Dermis microvascular lymphatic vessel endothelial cell (primary cell): ENCODE measurements at regions not wholly inside any gene's neighbourhood (a gene's known extent, or its start where the extent isn't known, plus 50 kb on each side); places are given as distances from the start of the nearest gene placed in this dataset.

Experiments used
- DNase-seq, 2 donors: peaks; one replicate each; pipeline versions ENCODE4 v3.0.0 to v3.0.0-alpha.2; 2010; ENCODE audit warnings: low read depth in 2 of 2

- no peak for DNase-seq
Measured at GRCh38 chr4:182048871-182049270, 194.3 kb upstream of the TENM3 start.

- no peak for DNase-seq
Measured at GRCh38 chr4:182056866-182057265, 186.3 kb upstream of the TENM3 start.

GRCh38 chr4:182062458-182062857 is 180.7 kb upstream of the TENM3 start:
- DNase-seq = no peak

- DNase-seq = no peak
Measured at GRCh38 chr4:182062936-182063335, 180.3 kb upstream of the TENM3 start.

- no peak for DNase-seq
Measured at GRCh38 chr4:182063651-182064050, 179.6 kb upstream of the TENM3 start.

GRCh38 chr4:182065255-182065654 is 177.9 kb upstream of the TENM3 start:
- no peak for DNase-seq

- no peak for DNase-seq
Measured at GRCh38 chr4:182066037-182066436, 177.2 kb upstream of the TENM3 start.

GRCh38 chr4:182067828-182068227 is 175.4 kb upstream of the TENM3 start:
- no peak for DNase-seq

- no peak for DNase-seq
Measured at GRCh38 chr4:182068920-182069319, 174.3 kb upstream of the TENM3 start.

- no peak for DNase-seq
Measured at GRCh38 chr4:182073278-182073677, 169.9 kb upstream of the TENM3 start.

- no peak for DNase-seq
Measured at GRCh38 chr4:182074139-182074538, 169.1 kb upstream of the TENM3 start.

- DNase-seq = no peak
Measured at GRCh38 chr4:182074810-182075209, 168.4 kb upstream of the TENM3 start.

GRCh38 chr4:182082910-182083309 is 160.3 kb upstream of the TENM3 start:
- no peak for DNase-seq

- DNase-seq = no peak
Measured at GRCh38 chr4:182083671-182084410, 159.4 kb upstream of the TENM3 start.

- DNase-seq = no peak
Measured at GRCh38 chr4:182085051-182085480, 158.1 kb upstream of the TENM3 start.

GRCh38 chr4:182089326-182089725 is 153.9 kb upstream of the TENM3 start:
- no peak for DNase-seq

- no peak for DNase-seq
Measured at GRCh38 chr4:182090186-182090585, 153.0 kb upstream of the TENM3 start.

GRCh38 chr4:182091128-182091527 is 152.1 kb upstream of the TENM3 start:
- DNase-seq = no peak

- no peak for DNase-seq
Measured at GRCh38 chr4:182093431-182093831, 149.8 kb upstream of the TENM3 start.

- no peak for DNase-seq
Measured at GRCh38 chr4:182093935-182094334, 149.3 kb upstream of the TENM3 start.

- DNase-seq = no peak
Measured at GRCh38 chr4:182101618-182102017, 141.6 kb upstream of the TENM3 start.

GRCh38 chr4:182102576-182102975 is 140.6 kb upstream of the TENM3 start:
- DNase-seq = no peak

GRCh38 chr4:182103614-182104319 is 139.4 kb upstream of the TENM3 start:
- no peak for DNase-seq
